BLaER1 (cell line): ENCODE measurements at regions not wholly inside any gene's neighbourhood (a gene's known extent, or its start where the extent isn't known, plus 50 kb on each side); places are given as distances from the start of the nearest gene placed in this dataset.

Source experiments
- H3K27ac ChIP-seq: shearing (Covaris generic); formaldehyde crosslinking; 2 replicates; pipeline ENCODE4 v1.8.1; 2022
- H3K27me3 ChIP-seq: shearing (Covaris generic); formaldehyde crosslinking; 2 replicates; pipeline ENCODE4 v1.8.1; 2022
- H3K36me3 ChIP-seq: shearing (Covaris generic); formaldehyde crosslinking; 2 replicates; pipeline ENCODE4 v1.8.1; 2022
- H3K4me1 ChIP-seq: shearing (Covaris generic); formaldehyde crosslinking; 2 replicates; pipeline ENCODE4 v1.8.1; 2022
- H3K4me2 ChIP-seq: shearing (Covaris generic); formaldehyde crosslinking; 2 replicates; pipeline ENCODE4 v1.8.1; 2022
- H3K4me3 ChIP-seq: shearing (Covaris generic); formaldehyde crosslinking; 2 replicates; pipeline ENCODE4 v1.8.1; 2022
- H3K9ac ChIP-seq: shearing (Covaris generic); formaldehyde crosslinking; 2 replicates; pipeline ENCODE4 v1.8.1; 2022
- H3K9me3 ChIP-seq: shearing (Covaris generic); formaldehyde crosslinking; 2 replicates; pipeline ENCODE4 v1.8.1; 2022
- H4K20me1 ChIP-seq: shearing (Covaris generic); formaldehyde crosslinking; 2 replicates; pipeline ENCODE4 v1.8.1; 2022
- Cebpa-rat ChIP-seq: shearing (Covaris generic); IDR thresholded peaks from 2 replicates; pipeline ENCODE4 v1.8.1; 2022

- Histone ChIP-seq H3K27me3 (no peaks in the 10 kb centered on the region), H3K4me3 (no peak overlapping the region), H3K4me2 (no peak overlapping the region), H3K9ac (no peak overlapping the region), H3K36me3 (no peaks in the 10 kb centered on the region), H3K4me1 (no peaks in the 10 kb centered on the region), H4K20me1 (no peaks in the 10 kb centered on the region), H3K27ac (no peak overlapping the region), H3K9me3 (no peaks in the 10 kb centered on the region)
- TF ChIP-seq Cebpa-rat, result no peak
These were observed 246.7 kb upstream of the SDK2 start for GRCh38 chr17:73890831-73891405.

GRCh38 chr17:73895157-73895556 is 250.9 kb upstream of the SDK2 start:
- H3K4me2 ChIP-seq, result no peak overlapping the region; the same call in 1 of the 2 replicates
- H3K9ac ChIP-seq, result no peak overlapping the region
- H3K4me1 ChIP-seq, result no peaks in the 10 kb centered on the region
- no peaks in the 10 kb centered on the region for H3K9me3 ChIP-seq
- H4K20me1 ChIP-seq, result no peaks in the 10 kb centered on the region
- H3K4me3 ChIP-seq, result no peak overlapping the region
- no peaks in the 10 kb centered on the region for H3K36me3 ChIP-seq
- no peak for TF ChIP-seq Cebpa-rat
- H3K27me3 ChIP-seq, result no peaks in the 10 kb centered on the region
- H3K27ac ChIP-seq, result no peak overlapping the region

GRCh38 chr17:73896966-73897365 is 252.7 kb upstream of the SDK2 start:
- H3K27me3 ChIP-seq, result peaks cover 16% of the 10 kb centered on the region
- no peak for TF ChIP-seq Cebpa-rat

GRCh38 chr17:73899839-73900238 is 255.6 kb upstream of the SDK2 start:
- Histone ChIP-seq H3K9me3 (no peaks in the 10 kb centered on the region), H3K27me3 (peaks cover 37% of the 10 kb centered on the region), H3K4me2 (no peak overlapping the region), H3K4me1 (peaks cover 14% of the 10 kb centered on the region), H3K9ac (no peak overlapping the region), H3K4me3 (no peak overlapping the region), H4K20me1 (no peaks in the 10 kb centered on the region), H3K27ac (no peak overlapping the region), H3K36me3 (no peaks in the 10 kb centered on the region)
- no peak for TF ChIP-seq Cebpa-rat

More at GRCh38 chr17:73896966-73897365, 252.7 kb upstream of the SDK2 start:
- H3K9ac ChIP-seq, result no peak overlapping the region
- no peak overlapping the region for H3K27ac ChIP-seq
- H3K4me2 ChIP-seq, result no peak overlapping the region
- H3K4me1 ChIP-seq, result peaks cover 7% of the 10 kb centered on the region
- H3K9me3 ChIP-seq, result no peaks in the 10 kb centered on the region
- no peaks in the 10 kb centered on the region for H3K36me3 ChIP-seq
- H3K4me3 ChIP-seq, result no peak overlapping the region
- no peaks in the 10 kb centered on the region for H4K20me1 ChIP-seq

- H3K27ac ChIP-seq, result no peak overlapping the region
- TF ChIP-seq Cebpa-rat, result no peak
- no peak overlapping the region for H3K4me2 ChIP-seq
- no peak overlapping the region for H3K4me3 ChIP-seq
- H3K27me3 ChIP-seq, result peaks cover 37% of the 10 kb centered on the region
- peaks cover 14% of the 10 kb centered on the region for H3K4me1 ChIP-seq
- no peaks in the 10 kb centered on the region for H3K9me3 ChIP-seq
- no peaks in the 10 kb centered on the region for H3K36me3 ChIP-seq
- H3K9ac ChIP-seq, result no peak overlapping the region
- H4K20me1 ChIP-seq, result no peaks in the 10 kb centered on the region
These were observed 256.3 kb upstream of the SDK2 start for GRCh38 chr17:73900516-73900915.

GRCh38 chr17:73901249-73901648 is 257.0 kb upstream of the SDK2 start:
- Histone ChIP-seq H3K36me3 (no peaks in the 10 kb centered on the region), H3K27me3 (peaks cover 37% of the 10 kb centered on the region), H3K27ac (no peak overlapping the region), H3K9ac (no peak overlapping the region; the same call in 1 of the 2 replicates), H3K4me1 (peaks cover 14% of the 10 kb centered on the region), H3K4me3 (peak overlapping the region; percentile 55; the same call in 1 of the 2 replicates), H4K20me1 (no peaks in the 10 kb centered on the region), H3K4me2 (peak overlapping the region; percentile 67), H3K9me3 (no peaks in the 10 kb centered on the region)
- TF ChIP-seq Cebpa-rat, result no peak

- H4K20me1 ChIP-seq, result no peaks in the 10 kb centered on the region
- no peaks in the 10 kb centered on the region for H3K9me3 ChIP-seq
- H3K27me3 ChIP-seq, result peaks cover 37% of the 10 kb centered on the region
- H3K4me3 ChIP-seq, result peak overlapping the region; percentile 55
- H3K4me1 ChIP-seq, result peaks cover 14% of the 10 kb centered on the region
- H3K4me2 ChIP-seq, result peak overlapping the region; percentile 67
- peak overlapping the region; percentile 52; the same call in 1 of the 2 replicates for H3K9ac ChIP-seq
- H3K27ac ChIP-seq, result no peak overlapping the region
- TF ChIP-seq Cebpa-rat, result no peak
- no peaks in the 10 kb centered on the region for H3K36me3 ChIP-seq
These were observed 257.6 kb upstream of the SDK2 start for GRCh38 chr17:73901661-73902415.

- Histone ChIP-seq H3K36me3 (no peaks in the 10 kb centered on the region), H3K9me3 (no peaks in the 10 kb centered on the region), H3K4me3 (peak overlapping the region; percentile 55; the same call in 1 of the 2 replicates), H3K27me3 (peaks cover 37% of the 10 kb centered on the region), H3K4me1 (peaks cover 14% of the 10 kb centered on the region), H3K9ac (no peak overlapping the region), H4K20me1 (no peaks in the 10 kb centered on the region), H3K27ac (no peak overlapping the region), H3K4me2 (peak overlapping the region; percentile 67)
- no peak for TF ChIP-seq Cebpa-rat
These were observed 258.4 kb upstream of the SDK2 start for GRCh38 chr17:73902416-73903181.

GRCh38 chr17:73906896-73907870 is 262.9 kb upstream of the SDK2 start:
- Histone ChIP-seq H3K4me2 (no peak overlapping the region), H3K9me3 (no peaks in the 10 kb centered on the region), H3K36me3 (no peaks in the 10 kb centered on the region), H4K20me1 (no peaks in the 10 kb centered on the region), H3K27me3 (peaks cover 19% of the 10 kb centered on the region), H3K4me3 (no peak overlapping the region), H3K27ac (no peak overlapping the region), H3K4me1 (peaks cover 14% of the 10 kb centered on the region), H3K9ac (no peak overlapping the region)
- TF ChIP-seq Cebpa-rat, result no peak
